ENCODE measurements at regions not wholly inside any gene's neighbourhood (a gene's known extent, or its start where the extent isn't known, plus 50 kb on each side); places are given as distances from the start of the nearest gene placed in this dataset.

DNA sequence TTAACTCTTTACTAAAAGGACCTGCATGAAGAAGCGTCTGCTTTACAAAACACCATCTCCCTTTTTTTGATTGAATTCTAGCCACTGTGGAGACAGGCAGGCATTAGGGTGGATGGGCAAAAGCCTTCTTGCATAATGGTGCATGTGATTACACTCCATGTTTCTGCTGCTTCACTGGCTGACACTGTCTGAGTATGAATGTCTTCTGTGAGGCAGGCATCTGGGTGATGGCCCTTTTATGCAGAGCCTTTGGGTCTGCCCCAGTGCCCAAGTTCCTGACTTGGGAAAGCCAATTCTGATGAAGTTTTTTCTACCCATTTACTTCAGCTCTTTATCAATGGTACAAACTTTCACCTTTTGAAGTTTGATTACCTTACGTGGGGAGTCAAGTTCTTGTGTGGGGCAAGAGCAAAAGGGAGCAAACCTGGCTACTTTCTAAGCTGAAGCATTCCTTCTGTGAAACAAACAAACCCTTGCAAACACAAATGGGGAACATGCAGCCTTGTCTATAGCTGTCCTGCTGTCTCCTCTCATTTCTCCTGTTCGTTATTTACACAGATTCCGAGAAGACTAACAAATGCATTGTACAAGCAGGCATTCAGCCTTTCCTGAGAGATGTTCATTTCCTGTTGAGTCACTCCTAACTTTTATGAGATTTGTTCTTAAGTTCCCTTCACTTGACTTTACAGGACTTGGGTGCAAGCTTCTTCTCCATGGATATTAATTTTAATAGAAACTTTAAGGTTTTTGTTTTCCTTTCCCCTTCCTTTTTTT, 301.9 kb downstream of the TLL1 start (continued):
- TF ChIP-seq HOXB5 (CRISPR knock-in tag; IDR thresholded peaks at IDR 0.05) (no peak), PHF8 (IDR thresholded peaks at IDR 0.05; ENCODE audit: borderline replicate concordance, low read depth) (no peak), MAFK (IDR thresholded peaks at IDR 0.05; ENCODE audit: partially characterized antibody) (no peak)

DNA sequence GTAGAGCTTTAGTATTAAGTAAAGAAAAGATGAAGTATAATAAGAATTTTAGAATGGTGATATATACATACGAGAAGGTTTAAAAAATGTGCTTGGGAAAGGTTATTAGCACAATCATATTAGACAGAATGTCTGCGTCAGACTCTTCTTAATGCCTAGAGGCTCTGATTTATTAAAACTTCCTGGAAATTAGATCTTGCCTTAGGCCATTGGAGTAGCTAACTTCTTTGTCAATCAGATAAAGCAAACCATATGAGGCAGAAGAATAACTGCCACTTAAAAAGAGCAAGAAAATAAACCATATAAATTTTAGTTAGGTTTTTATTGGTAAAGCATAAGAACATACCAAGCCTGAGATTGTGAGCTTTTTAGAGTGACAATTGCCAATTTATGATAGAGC, 309.1 kb downstream of the TLL1 start:
- CTCF ChIA-PET = interaction anchor here (2.6 kb wide), 1 partner anchor 17 kb away, joined by 9 read pairs; no protein-coding TSS in a partner anchor
- Histone ChIP-seq H3K27ac (no peak overlapping the region), H3K4me1 (no peaks in the 10 kb centered on the region), H3K9me3 (no peaks in the 10 kb centered on the region), H3K4me3 (no peak overlapping the region), H3K4me2 (no peak overlapping the region)
- no peak for FAIRE-seq
- no peak for DNase-seq (ENCODE audit: low read depth in 1 of 2, low spot score in 1 of 2)
- POLR2A ChIA-PET = no interaction called here
- no peak for ATAC-seq
- 59% methylated on average over 2 of the region's 2 CpGs for WGBS (ENCODE audit: missing lambda C conversion rate)
- no peak for TF ChIP-seq TFCP2L1 (CRISPR knock-in tag; IDR thresholded peaks at IDR 0.05)
- TF ChIP-seq MAZ (IDR thresholded peaks at IDR 0.05; ENCODE audit: borderline replicate concordance, low read depth, low read length) = no peak
- no peak for TF ChIP-seq ZFP36 (IDR thresholded peaks at IDR 0.05; ENCODE audit: borderline replicate concordance, partially characterized antibody)
- TF ChIP-seq CBX8 (IDR thresholded peaks at IDR 0.05) = no peak
- TF ChIP-seq FOSL2 (IDR thresholded peaks at IDR 0.05) = no peak
- no peak for TF ChIP-seq FOSL2 (CRISPR knock-in tag; IDR thresholded peaks at IDR 0.05)
- TF ChIP-seq FOSB (CRISPR knock-in tag; IDR thresholded peaks at IDR 0.05) = no peak
- TF ChIP-seq, protein P1, sequence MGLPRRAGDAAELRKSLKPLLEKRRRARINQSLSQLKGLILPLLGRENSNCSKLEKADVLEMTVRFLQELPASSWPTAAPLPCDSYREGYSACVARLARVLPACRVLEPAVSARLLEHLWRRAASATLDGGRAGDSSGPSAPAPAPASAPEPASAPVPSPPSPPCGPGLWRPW (IDR thresholded peaks at IDR 0.05) = no peak
- TF ChIP-seq, protein P2, sequence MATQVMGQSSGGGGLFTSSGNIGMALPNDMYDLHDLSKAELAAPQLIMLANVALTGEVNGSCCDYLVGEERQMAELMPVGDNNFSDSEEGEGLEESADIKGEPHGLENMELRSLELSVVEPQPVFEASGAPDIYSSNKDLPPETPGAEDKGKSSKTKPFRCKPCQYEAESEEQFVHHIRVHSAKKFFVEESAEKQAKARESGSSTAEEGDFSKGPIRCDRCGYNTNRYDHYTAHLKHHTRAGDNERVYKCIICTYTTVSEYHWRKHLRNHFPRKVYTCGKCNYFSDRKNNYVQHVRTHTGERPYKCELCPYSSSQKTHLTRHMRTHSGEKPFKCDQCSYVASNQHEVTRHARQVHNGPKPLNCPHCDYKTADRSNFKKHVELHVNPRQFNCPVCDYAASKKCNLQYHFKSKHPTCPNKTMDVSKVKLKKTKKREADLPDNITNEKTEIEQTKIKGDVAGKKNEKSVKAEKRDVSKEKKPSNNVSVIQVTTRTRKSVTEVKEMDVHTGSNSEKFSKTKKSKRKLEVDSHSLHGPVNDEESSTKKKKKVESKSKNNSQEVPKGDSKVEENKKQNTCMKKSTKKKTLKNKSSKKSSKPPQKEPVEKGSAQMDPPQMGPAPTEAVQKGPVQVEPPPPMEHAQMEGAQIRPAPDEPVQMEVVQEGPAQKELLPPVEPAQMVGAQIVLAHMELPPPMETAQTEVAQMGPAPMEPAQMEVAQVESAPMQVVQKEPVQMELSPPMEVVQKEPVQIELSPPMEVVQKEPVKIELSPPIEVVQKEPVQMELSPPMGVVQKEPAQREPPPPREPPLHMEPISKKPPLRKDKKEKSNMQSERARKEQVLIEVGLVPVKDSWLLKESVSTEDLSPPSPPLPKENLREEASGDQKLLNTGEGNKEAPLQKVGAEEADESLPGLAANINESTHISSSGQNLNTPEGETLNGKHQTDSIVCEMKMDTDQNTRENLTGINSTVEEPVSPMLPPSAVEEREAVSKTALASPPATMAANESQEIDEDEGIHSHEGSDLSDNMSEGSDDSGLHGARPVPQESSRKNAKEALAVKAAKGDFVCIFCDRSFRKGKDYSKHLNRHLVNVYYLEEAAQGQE (IDR thresholded peaks at IDR 0.05) = no peak
- no peak for TF ChIP-seq POLR2A (IDR thresholded peaks at IDR 0.05; ENCODE audit: low read length)
- TF ChIP-seq TP53 (CRISPR knock-in tag; IDR thresholded peaks at IDR 0.05) = no peak
- TF ChIP-seq, protein P3, sequence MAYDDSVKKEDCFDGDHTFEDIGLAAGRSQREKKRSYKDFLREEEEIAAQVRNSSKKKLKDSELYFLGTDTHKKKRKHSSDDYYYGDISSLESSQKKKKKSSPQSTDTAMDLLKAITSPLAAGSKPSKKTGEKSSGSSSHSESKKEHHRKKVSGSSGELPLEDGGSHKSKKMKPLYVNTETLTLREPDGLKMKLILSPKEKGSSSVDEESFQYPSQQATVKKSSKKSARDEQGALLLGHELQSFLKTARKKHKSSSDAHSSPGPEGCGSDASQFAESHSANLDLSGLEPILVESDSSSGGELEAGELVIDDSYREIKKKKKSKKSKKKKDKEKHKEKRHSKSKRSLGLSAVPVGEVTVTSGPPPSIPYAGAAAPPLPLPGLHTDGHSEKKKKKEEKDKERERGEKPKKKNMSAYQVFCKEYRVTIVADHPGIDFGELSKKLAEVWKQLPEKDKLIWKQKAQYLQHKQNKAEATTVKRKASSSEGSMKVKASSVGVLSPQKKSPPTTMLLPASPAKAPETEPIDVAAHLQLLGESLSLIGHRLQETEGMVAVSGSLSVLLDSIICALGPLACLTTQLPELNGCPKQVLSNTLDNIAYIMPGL (CRISPR knock-in tag; IDR thresholded peaks at IDR 0.05; ENCODE audit: borderline replicate concordance) = no peak
- no peak for TF ChIP-seq HOXB5 (CRISPR knock-in tag; IDR thresholded peaks at IDR 0.05)
- no peak for TF ChIP-seq HOXB13 (CRISPR knock-in tag; IDR thresholded peaks at IDR 0.05; ENCODE audit: low read depth)
- no peak for TF ChIP-seq CEBPB (IDR thresholded peaks at IDR 0.05)
- TF ChIP-seq PHF8 (IDR thresholded peaks at IDR 0.05; ENCODE audit: borderline replicate concordance, low read depth) = no peak

DNA sequence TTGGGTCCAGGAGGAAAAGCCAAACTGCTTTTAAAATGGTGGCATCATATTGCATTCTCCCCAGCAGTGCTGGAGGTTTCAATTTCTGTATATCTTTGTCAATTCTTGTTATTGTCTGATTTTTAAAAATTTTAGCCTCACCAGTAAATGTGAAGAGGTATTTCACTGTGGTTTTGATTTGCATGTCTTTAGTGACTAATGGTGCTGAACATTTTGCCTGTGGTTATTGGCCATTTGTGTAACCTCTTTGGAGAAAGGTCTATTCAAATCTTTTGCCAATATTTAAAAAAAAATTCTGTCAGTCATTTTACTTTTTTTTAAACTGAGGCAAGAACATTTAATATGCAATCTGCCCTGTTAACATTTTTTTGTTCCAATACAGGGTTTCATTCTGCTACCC, 322.1 kb downstream of the TLL1 start:
- no peak overlapping the region for H3K4me2 ChIP-seq
- FAIRE-seq (no peak), DNase-seq (ENCODE audit: low read depth in 1 of 2, low spot score in 1 of 2) (no peak), ATAC-seq (no peak)
- no peaks in the 10 kb centered on the region for H3K9me3 ChIP-seq
- ChIA-PET CTCF (no interaction called here), POLR2A (no interaction called here)
- H3K27ac ChIP-seq = no peak overlapping the region
- no peak overlapping the region for H3K4me3 ChIP-seq
- TF ChIP-seq, protein P4, sequence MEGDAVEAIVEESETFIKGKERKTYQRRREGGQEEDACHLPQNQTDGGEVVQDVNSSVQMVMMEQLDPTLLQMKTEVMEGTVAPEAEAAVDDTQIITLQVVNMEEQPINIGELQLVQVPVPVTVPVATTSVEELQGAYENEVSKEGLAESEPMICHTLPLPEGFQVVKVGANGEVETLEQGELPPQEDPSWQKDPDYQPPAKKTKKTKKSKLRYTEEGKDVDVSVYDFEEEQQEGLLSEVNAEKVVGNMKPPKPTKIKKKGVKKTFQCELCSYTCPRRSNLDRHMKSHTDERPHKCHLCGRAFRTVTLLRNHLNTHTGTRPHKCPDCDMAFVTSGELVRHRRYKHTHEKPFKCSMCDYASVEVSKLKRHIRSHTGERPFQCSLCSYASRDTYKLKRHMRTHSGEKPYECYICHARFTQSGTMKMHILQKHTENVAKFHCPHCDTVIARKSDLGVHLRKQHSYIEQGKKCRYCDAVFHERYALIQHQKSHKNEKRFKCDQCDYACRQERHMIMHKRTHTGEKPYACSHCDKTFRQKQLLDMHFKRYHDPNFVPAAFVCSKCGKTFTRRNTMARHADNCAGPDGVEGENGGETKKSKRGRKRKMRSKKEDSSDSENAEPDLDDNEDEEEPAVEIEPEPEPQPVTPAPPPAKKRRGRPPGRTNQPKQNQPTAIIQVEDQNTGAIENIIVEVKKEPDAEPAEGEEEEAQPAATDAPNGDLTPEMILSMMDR (IDR thresholded peaks at IDR 0.05) = no peak
- TF ChIP-seq TFCP2L1 (CRISPR knock-in tag; IDR thresholded peaks at IDR 0.05) (no peak), HOXA7 (CRISPR knock-in tag; IDR thresholded peaks at IDR 0.05) (no peak), KDM1A (IDR thresholded peaks at IDR 0.05; ENCODE audit: low read depth) (no peak), JUNB (IDR thresholded peaks at IDR 0.05) (no peak)
- TF ChIP-seq, protein P5, sequence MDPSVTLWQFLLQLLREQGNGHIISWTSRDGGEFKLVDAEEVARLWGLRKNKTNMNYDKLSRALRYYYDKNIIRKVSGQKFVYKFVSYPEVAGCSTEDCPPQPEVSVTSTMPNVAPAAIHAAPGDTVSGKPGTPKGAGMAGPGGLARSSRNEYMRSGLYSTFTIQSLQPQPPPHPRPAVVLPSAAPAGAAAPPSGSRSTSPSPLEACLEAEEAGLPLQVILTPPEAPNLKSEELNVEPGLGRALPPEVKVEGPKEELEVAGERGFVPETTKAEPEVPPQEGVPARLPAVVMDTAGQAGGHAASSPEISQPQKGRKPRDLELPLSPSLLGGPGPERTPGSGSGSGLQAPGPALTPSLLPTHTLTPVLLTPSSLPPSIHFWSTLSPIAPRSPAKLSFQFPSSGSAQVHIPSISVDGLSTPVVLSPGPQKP (IDR thresholded peaks at IDR 0.05; ENCODE audit: low read depth, low read length) = no peak
- TF ChIP-seq, protein P6, sequence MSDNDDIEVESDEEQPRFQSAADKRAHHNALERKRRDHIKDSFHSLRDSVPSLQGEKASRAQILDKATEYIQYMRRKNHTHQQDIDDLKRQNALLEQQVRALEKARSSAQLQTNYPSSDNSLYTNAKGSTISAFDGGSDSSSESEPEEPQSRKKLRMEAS (IDR thresholded peaks at IDR 0.05) = no peak
- no peaks in the 10 kb centered on the region for H3K4me1 ChIP-seq
